Islet precursor cell (in vitro differentiated cells): ENCODE measurements at regions not wholly inside any gene's neighbourhood (a gene's known extent, or its start where the extent isn't known, plus 50 kb on each side); places are given as distances from the start of the nearest gene placed in this dataset.

Source experiments
- DNase-seq: peaks from one replicate; pipeline ENCODE4 v3.0.0-alpha.2; 2018

- DNase-seq = peak; percentile 8
Observed at GRCh38 chrX:150143721-150144440, 205.6 kb upstream of the EOLA2 start.

DNA sequence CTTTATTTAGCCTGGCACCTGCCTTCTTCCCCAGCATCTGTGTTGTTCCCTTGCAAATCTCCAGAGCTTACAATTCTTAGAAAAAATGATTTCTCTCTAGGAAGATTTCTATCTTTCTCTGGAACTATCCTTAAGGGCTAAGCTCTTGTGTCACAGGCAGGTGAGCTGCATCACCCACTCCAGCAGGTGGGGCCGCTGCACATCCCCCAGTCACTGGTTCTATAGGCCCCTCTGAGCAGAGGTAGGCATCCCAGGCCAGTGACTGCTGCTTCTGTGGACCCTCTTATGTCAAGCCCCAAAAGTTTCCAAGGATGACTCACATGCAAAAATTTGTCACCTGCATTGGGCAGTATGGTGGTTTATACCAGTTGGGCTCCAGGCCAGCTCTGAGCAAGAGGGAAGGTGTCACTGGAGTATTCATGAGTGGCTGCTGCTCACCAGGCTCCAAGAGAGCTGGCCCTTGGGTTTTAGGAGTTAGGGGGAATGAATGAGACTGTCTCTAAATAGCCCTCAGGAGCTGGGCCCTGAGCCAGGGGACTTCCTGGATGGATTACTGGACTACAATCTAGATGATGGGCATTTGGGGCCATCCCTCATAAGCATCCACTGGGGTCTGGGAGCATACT, 208.1 kb upstream of the EOLA2 start:
- peak; percentile 41 for DNase-seq

DNA sequence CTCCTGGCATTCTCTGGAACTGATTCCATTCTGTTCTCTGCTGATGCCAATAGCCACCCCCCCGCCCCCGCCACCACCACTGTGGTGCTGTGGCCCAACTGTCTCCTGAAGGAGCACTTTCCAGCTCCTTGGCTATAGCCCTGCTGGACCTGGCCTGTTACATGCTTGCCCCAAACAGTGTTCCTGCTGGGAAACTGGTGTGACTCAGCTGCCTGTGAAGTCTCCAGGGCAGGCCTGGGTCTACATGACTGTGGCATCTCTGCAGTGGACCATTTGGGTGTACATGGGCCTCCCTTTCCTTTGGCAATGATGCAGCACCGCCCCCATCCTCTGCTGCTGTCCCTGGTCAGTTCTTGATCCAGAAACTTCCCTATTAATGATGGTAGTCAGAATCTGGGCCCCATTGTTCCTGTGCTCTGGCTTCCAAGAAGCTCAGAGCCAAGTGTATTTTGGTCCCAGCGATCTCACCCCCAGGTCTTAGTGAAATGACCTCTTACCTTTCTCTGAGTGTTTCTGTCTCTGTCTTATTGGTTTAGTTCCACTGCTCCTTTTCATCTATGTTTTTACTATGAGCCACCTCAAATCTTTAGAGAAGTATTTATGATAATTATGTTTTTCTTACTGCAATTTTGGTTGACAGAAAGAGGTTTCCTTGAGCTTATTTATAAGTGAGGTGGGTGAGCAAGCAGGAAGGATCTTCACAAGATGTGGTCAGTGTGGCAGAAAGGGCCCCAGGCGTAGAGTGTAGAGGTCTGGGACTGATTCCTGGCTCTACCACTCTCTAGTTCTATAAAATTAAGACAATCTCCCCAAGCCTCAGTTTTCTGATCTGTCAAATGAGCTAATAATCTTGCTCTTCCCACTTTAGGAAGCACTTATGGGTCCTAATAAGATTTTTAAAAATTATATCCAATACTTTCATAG, 210.7 kb upstream of the EOLA2 start:
- peak; percentile 27 for DNase-seq

DNA sequence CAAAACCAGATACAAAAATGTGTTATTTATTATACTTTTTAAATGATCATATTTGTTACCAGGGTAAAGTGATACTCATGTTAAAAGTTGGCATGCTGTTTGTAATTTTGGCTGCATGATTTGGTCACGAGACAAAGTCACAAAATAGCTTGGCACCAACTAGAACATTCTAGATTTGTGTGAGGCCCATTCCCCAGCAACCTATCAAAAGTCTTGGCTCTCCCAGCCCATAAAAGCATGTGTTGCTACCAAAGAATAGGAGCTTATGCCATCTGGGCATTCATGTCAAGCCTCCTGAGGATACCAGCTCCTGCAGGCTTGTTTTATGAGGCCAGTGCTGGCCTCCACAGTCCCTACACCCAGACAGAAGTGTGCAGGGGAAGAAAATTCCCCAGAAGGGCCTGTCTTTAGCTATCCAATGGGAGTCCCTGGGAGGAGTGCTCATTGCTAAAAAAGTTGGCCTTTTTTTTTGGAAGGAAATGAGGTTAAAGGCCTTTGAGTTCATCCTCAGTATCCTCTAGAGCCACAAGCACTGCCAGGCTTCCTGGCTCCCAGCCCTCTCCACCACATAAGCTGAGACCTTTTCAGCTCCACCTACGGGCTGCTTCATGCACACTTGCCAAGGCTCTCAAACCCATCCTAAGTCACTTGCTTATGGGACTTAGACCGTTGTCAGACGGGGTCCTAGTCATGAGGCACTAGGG, 211.9 kb upstream of the EOLA2 start:
- DNase-seq = peak; percentile 27

- DNase-seq = no peak
Observed at GRCh38 chrX:150150780-150151125, 212.4 kb upstream of the MAMLD1 start.

- DNase-seq = peak; percentile 7
Observed at GRCh38 chrX:150152036-150152435, 211.1 kb upstream of the MAMLD1 start.

- DNase-seq = peak; percentile 14
Observed at GRCh38 chrX:150152546-150152945, 210.6 kb upstream of the MAMLD1 start.

- DNase-seq = peak; percentile 40
Observed at GRCh38 chrX:150155436-150156035, 207.6 kb upstream of the MAMLD1 start.

DNA sequence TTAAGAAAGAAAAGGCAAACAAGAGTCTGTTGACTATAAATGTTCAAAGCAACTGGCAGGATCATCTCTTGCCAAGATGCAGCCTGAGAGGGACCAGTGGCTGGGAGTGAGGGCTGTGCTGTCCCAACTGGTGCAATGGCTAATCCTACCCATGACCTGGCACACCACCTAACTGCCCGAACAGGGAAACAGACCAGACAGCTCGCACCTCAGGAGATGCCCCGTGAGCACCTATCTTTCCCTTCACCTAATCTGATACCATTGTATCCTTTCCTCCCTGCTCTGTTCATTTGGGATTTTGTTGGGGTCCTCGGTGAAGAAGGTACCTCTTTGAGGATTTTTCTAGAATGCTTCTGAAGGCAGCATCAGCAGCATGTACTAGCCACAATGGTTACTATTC, 206.5 kb upstream of the MAMLD1 start:
- peak; percentile 18 for DNase-seq

- peak; percentile 6 for DNase-seq
Observed at GRCh38 chrX:150157291-150157690, 205.8 kb upstream of the MAMLD1 start.

DNA sequence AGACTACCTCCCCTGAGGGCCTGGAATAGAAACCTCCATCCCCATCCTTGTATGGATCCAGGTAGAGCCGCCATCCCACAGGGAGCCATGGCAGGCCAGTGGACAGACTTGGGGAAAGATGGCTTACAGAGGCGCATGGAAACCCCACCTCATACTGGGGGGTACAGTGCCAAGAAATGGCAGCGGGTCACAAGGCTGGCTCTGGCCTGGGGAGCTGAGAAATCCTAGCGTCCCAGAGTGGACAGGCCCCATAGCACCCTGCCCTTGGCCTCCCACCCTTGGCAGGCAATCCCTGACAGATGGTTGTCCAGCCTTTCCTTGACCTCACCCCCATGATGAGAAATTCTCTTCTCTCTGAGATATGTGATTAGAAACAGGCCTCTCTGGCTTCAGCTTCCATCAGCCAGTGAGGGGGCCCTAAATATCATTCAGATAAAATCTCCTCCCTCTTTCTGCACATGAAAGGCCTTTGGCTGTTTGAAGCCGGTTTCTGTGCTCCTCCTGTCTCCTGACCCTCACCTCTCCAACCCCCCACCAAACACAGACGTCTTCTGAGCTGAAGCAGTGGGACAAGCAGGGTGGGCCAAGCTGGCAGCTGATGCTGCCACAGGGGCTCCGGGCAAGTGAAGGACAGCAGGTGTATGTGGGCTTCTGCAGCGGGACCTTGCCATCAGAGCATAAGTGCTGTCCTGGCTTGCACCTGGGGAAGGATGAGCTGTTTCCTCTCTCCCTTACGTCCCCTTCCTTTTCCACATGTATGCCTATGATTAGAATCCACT, 204.4 kb upstream of the MAMLD1 start:
- peak; percentile 26 for DNase-seq

DNA sequence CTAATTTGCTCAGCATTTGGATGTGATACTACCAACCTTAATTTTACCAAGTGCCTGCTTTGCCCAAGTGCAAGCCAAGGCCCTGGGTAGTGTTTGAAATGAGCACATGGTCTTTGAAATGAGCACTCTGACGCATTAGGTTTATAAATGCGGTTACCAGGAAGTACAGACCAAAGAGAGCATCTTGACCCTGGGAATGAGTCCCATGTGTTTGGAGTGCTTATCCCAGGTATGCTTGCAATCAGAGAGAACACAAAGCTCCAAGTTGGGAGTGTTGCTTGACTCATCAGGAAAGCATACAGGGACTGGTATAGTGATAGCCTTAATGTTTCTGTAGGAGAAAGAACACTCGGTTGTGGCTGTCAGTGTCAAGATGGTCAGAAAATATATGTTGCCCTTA, 203.6 kb upstream of the MAMLD1 start:
- DNase-seq = peak; percentile 27

DNA sequence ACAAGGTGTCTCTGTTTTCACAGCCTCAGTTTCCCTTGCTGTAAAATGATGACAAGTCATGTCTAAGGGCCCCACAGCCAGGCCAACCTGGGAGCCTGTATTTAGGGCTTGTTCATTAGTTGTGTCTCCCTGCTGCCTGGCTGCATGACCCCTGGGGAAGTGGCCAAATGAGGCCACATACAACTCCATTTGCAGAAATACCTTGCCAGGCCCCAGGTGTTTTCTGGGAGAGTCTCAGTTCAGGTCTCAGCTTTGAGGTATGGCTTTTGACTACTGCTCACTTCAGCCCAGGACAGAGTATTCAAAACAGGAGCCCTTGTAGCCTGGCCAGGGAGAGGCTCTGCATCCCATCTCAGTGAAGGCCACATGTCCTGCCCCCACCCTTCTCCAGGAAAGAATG, 202.5 kb upstream of the MAMLD1 start:
- DNase-seq = peak; percentile 7

DNA sequence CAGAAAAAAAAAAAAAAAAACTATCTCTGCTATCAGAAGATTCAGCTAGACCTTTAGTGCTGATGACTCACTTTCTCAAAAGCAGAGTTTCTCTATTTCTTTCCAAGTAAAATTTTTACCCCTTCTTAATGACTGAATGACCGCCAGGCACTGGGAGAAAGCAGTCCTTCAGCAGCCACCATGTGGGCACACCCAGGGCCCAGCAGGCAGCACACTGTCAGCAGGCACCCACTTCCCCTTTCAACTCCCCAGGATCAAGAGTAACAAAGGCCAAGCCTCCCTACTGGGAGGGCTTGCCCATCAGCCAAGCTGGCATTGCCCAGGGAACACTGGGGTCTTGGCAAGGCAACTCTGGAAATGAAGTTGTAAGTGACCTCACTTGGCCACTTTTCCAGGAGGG, 201.9 kb upstream of the MAMLD1 start:
- DNase-seq = peak; percentile 16

GRCh38 chrX:150162141-150162540, 201.0 kb upstream of the MAMLD1 start:
- peak; percentile 48 for DNase-seq

GRCh38 chrX:150163221-150163930, 199.7 kb upstream of the MAMLD1 start:
- peak; percentile 37 for DNase-seq

- peak; percentile 28 for DNase-seq
Observed at GRCh38 chrX:150163956-150164726, 199.0 kb upstream of the MAMLD1 start.

- peak; percentile 27 for DNase-seq
Observed at GRCh38 chrX:150164971-150165600, 198.0 kb upstream of the MAMLD1 start.

DNA sequence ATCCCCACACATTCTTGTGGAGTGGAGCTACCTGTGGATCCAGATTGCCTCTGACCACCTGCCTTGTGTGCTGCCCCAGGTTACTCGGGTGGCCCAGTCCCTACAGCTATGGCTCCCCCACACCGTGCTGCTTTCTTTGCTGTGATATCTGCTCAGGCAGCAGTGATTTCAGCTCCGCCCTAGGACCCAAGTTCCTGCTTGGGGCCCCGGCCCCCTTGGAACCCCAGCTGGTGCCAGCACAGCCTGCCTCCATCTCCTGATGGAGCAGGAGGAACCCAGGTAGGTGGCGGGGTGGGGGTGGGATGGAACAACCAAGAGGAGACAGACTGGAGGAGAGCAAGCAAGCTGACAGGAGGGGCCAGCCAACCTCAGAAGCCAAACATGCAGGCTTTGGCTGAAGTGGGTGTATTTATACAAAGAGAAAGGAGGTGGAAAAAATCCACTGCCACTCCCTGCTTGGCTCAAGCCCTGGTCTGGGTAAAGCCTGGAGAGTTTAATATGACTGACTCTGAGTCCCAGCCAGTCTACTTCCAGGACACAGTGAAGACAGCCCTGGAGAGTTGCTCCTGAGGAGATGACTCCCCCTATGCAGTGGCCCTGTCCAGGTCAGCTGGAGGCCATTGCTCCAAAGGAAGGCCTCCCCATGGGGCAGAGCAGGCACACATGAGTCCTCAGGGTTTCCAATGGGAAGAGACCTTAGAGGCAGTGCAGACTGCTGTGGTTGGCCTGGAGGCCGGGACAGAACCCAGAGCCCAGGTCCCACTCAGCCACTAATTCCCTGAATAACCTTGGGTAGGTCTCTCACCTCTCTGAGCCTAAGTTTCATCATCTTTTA, 197.1 kb upstream of the MAMLD1 start:
- DNase-seq = peak; percentile 32
